Upper lobe of left lung (tissue), 6 donors: ENCODE measurements at regions not wholly inside any gene's neighbourhood (a gene's known extent, or its start where the extent isn't known, plus 50 kb on each side); places are given as distances from the start of the nearest gene placed in this dataset.

Experiments
- ATAC-seq, 2 donors: fragments of 200-7000 bp; cut with Tn5 transposase; one replicate each; pipeline ENCODE4 v1.9.1; 2022; ENCODE audit warnings: mild to moderate bottlenecking in 2 of 2, moderate library complexity in 2 of 2; ENCODE audit not compliant: low FRiP score in 2 of 2
- DNase-seq, 2 donors: peaks; one replicate each; pipeline ENCODE4 v3.0.0-alpha.2; 2019 to 2020
- H3K27ac ChIP-seq, 4 donors: fragments of 200-600 bp; sonication (generic); one replicate each; pipeline ENCODE4 v1.5.1; 2016 to 2019
- H3K27me3 ChIP-seq, 4 donors: fragments of 200-600 bp; sonication (generic); one replicate each; pipeline ENCODE4 v1.5.1; 2017 to 2019
- H3K36me3 ChIP-seq, 4 donors: fragments of 200-600 bp; sonication (generic); one replicate each; pipeline ENCODE4 v1.5.1; 2016 to 2019
- H3K4me1 ChIP-seq, 4 donors: fragments of 200-600 bp; sonication (generic); one replicate each; pipeline ENCODE4 v1.5.1; 2018 to 2019
- H3K4me3 ChIP-seq, 4 donors: fragments of 200-600 bp; sonication (generic); one replicate each; pipeline ENCODE4 v1.5.1; 2017 to 2019; ENCODE audit warnings: mild to moderate bottlenecking in 2 of 4, moderate library complexity in 1 of 4
- H3K9me3 ChIP-seq, 4 donors: fragments of 200-600 bp; sonication (generic); one replicate each; pipeline ENCODE4 v1.5.1; 2018 to 2019
- CTCF ChIP-seq, 6 experiments: fragments of 450-650 bp in 4 of 6; fragments of 200-600 bp in 2 of 6; sonication (generic) in 2 of 6; IDR thresholded peaks; one replicate each; pipeline ENCODE4 v1.5.1; 2016 to 2019; ENCODE audit warnings: antibody characterized with exemption in 6 of 6
- EP300 ChIP-seq, 4 donors: sonication (generic); formaldehyde crosslinking; IDR thresholded peaks; one replicate each; pipeline ENCODE4 v1.5.1; 2017; ENCODE audit warnings: antibody characterized with exemption in 4 of 4, control low read depth in 2 of 4
- POLR2A ChIP-seq, 4 donors: fragments of 450-650 bp; IDR thresholded peaks; one replicate each; pipeline ENCODE4 v1.5.1; 2016 to 2017; ENCODE audit warnings: antibody characterized with exemption in 4 of 4, mild to moderate bottlenecking in 2 of 4
- POLR2AphosphoS5 ChIP-seq, 2 donors: sonication (generic); formaldehyde crosslinking; IDR thresholded peaks; one replicate each; pipeline ENCODE4 v1.5.1; 2017; ENCODE audit warnings: antibody characterized with exemption in 2 of 2
- WGBS, 2 donors: methylation state at CpG; one replicate each; pipeline ENCODE4 v1.1.5; 2017 to 2018; 5-methylcytosine and 5-hydroxymethylcytosine counted together
- donor health status: DM: no; HTN: no; CAD: no; lungs with moderate emphysema.
- donor health status: DM: no; HTN: yes; CAD: no; lungs with severe emphysema.

GRCh38 chr13:79124183-79124582 lies 281.9 kb downstream of the RBM26 start:
- Histone ChIP-seq H3K27ac (no peak overlapping the region), H3K4me3 (no peak overlapping the region), H3K9me3 (no peaks in the 10 kb centered on the region), H3K4me1 (no peaks in the 10 kb centered on the region), H3K27me3 (no peaks in the 10 kb centered on the region), H3K36me3 (no peaks in the 10 kb centered on the region)
- DNase-seq (peak in 1 of 2 donors; percentile 29), ATAC-seq (no peak)
- WGBS, 2 donors = 62 to 75% methylated on average over 2 of the region's 2 CpGs
- no peak for TF ChIP-seq CTCF (IDR thresholded peaks at IDR 0.05)
- no peak for TF ChIP-seq POLR2AphosphoS5 (IDR thresholded peaks at IDR 0.05)
- TF ChIP-seq EP300 (IDR thresholded peaks at IDR 0.05) = no peak
- no peak for TF ChIP-seq POLR2A (IDR thresholded peaks at IDR 0.05)

- Histone ChIP-seq H3K36me3 (no peaks in the 10 kb centered on the region), H3K4me1 (no peaks in the 10 kb centered on the region), H3K27me3 (no peaks in the 10 kb centered on the region), H3K4me3 (no peak overlapping the region), H3K27ac (no peak overlapping the region), H3K9me3 (no peaks in the 10 kb centered on the region)
- no peak for DNase-seq
- no peak for ATAC-seq
- TF ChIP-seq EP300 (IDR thresholded peaks at IDR 0.05) = no peak
- TF ChIP-seq CTCF (IDR thresholded peaks at IDR 0.05) = no peak
- no peak for TF ChIP-seq POLR2A (IDR thresholded peaks at IDR 0.05)
- TF ChIP-seq POLR2AphosphoS5 (IDR thresholded peaks at IDR 0.05) = no peak
- WGBS, 2 donors = 64 to 70% methylated on average over 4 of the region's 4 CpGs
These were observed 284.8 kb downstream of the RBM26 start for GRCh38 chr13:79121286-79121685.

GRCh38 chr13:79119578-79120107 lies 286.4 kb downstream of the RBM26 start:
- Histone ChIP-seq H3K27me3 (no peaks in the 10 kb centered on the region), H3K36me3 (no peaks in the 10 kb centered on the region), H3K9me3 (no peaks in the 10 kb centered on the region), H3K4me3 (no peak overlapping the region), H3K27ac (no peak overlapping the region), H3K4me1 (no peaks in the 10 kb centered on the region)
- DNase-seq (peak in 1 of 2 donors; percentile 80), ATAC-seq (no peak)
- TF ChIP-seq POLR2A (IDR thresholded peaks at IDR 0.05) (no peak), EP300 (IDR thresholded peaks at IDR 0.05) (no peak), POLR2AphosphoS5 (IDR thresholded peaks at IDR 0.05) (no peak)
- WGBS, 2 donors = 93 to 100% methylated on average over 4 to 23 of the region's 34 CpGs

GRCh38 chr13:79112016-79112415 lies 294.0 kb downstream of the RBM26 start:
- H3K36me3 ChIP-seq = no peaks in the 10 kb centered on the region
- DNase-seq (no peak), ATAC-seq (no peak)
- no peak for TF ChIP-seq POLR2AphosphoS5 (IDR thresholded peaks at IDR 0.05)
- TF ChIP-seq POLR2A (IDR thresholded peaks at IDR 0.05) = no peak
- no peak for TF ChIP-seq EP300 (IDR thresholded peaks at IDR 0.05)
- TF ChIP-seq CTCF (IDR thresholded peaks at IDR 0.05) = no peak
- H3K4me3 ChIP-seq = no peak overlapping the region
- H3K4me1 ChIP-seq = no peaks in the 10 kb centered on the region
- no peaks in the 10 kb centered on the region for H3K27me3 ChIP-seq
- no peaks in the 10 kb centered on the region for H3K9me3 ChIP-seq
- H3K27ac ChIP-seq = no peak overlapping the region

GRCh38 chr13:79108914-79109643 lies 297.0 kb downstream of the RBM26 start:
- Histone ChIP-seq H3K27ac (no peak overlapping the region), H3K36me3 (no peaks in the 10 kb centered on the region), H3K27me3 (no peaks in the 10 kb centered on the region), H3K4me1 (no peaks in the 10 kb centered on the region), H3K9me3 (no peaks in the 10 kb centered on the region), H3K4me3 (no peak overlapping the region)
- peak in 1 of 2 donors; percentile 22 for DNase-seq
- TF ChIP-seq POLR2AphosphoS5 (IDR thresholded peaks at IDR 0.05) = no peak
- no peak for TF ChIP-seq CTCF (IDR thresholded peaks at IDR 0.05)
- no peak for TF ChIP-seq POLR2A (IDR thresholded peaks at IDR 0.05)
- no peak for TF ChIP-seq EP300 (IDR thresholded peaks at IDR 0.05)
- ATAC-seq = no peak
- 82 to 96% methylated on average over 1 of the region's 1 CpG for WGBS, 2 donors
